ENCODE measurements at regions not wholly inside any gene's neighbourhood (a gene's known extent, or its start where the extent isn't known, plus 50 kb on each side); places are given as distances from the start of the nearest gene placed in this dataset.

GRCh38 chr9:16152276-16153101 is 599.6 kb downstream of the CCDC171 start:
- H3K9me3 Mint-ChIP-seq = no peaks in the 10 kb centered on the region
- CTCF ChIA-PET = no interaction called here

DNA sequence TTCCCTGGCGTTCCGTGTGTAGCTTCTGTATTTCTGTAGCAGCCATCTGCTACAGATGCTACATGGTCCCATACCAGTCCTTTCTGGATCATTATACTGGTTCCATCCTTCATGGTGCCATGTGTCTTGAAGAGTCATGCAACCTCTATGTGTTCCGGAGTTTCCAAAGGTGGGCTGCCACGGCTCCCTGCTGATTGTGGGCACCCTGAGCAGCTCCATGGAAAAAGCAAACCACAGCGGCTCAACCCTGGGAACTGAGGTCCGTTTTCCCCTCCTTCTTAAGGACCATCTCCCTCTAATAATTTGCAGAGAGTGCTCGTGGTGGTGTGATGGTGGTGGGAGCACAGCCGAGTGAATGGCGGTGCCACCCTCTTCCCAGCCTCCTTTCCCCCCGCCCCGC is 600.4 kb downstream of the CCDC171 start:
- TF ChIP-seq, protein P1, sequence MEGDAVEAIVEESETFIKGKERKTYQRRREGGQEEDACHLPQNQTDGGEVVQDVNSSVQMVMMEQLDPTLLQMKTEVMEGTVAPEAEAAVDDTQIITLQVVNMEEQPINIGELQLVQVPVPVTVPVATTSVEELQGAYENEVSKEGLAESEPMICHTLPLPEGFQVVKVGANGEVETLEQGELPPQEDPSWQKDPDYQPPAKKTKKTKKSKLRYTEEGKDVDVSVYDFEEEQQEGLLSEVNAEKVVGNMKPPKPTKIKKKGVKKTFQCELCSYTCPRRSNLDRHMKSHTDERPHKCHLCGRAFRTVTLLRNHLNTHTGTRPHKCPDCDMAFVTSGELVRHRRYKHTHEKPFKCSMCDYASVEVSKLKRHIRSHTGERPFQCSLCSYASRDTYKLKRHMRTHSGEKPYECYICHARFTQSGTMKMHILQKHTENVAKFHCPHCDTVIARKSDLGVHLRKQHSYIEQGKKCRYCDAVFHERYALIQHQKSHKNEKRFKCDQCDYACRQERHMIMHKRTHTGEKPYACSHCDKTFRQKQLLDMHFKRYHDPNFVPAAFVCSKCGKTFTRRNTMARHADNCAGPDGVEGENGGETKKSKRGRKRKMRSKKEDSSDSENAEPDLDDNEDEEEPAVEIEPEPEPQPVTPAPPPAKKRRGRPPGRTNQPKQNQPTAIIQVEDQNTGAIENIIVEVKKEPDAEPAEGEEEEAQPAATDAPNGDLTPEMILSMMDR (IDR thresholded peaks at IDR 0.05) = no peak
- H3K27ac ChIP-seq (ENCODE audit: low read depth in 1 of 2, low read length in 2 of 2) = no peak overlapping the region
- H3K36me3 Mint-ChIP-seq (ENCODE audit: low read depth) = no peaks in the 10 kb centered on the region
- H3K27me3 ChIP-seq (ENCODE audit: control insufficient read depth in 1 of 2, insufficient read depth in 2 of 2, low read length in 2 of 2) = peaks cover 0 to 4% of the 10 kb centered on the region in 2 experiments
- peaks cover 16% of the 10 kb centered on the region for H3K4me1 Mint-ChIP-seq (ENCODE audit: low read depth)
- CTCF ChIA-PET = no interaction called here
- H3K4me3 ChIP-seq (ENCODE audit: low read length) = no peak overlapping the region
- peaks cover 5% of the 10 kb centered on the region for H3K4me1 ChIP-seq (ENCODE audit: insufficient read depth, low read length)
- ATAC-seq (ENCODE audit: poor library complexity) = no peak
- peaks cover 7% of the 10 kb centered on the region for H3K27me3 Mint-ChIP-seq
- no peak overlapping the region for H3K27ac Mint-ChIP-seq
- intact Hi-C loops (cut with DNase I, micrococcal nuclease) = no loop called here
- no peaks in the 10 kb centered on the region for H3K36me3 ChIP-seq (ENCODE audit: insufficient read depth, low read length)
- H3K4me3 Mint-ChIP-seq = no peak overlapping the region
- H3K9me3 ChIP-seq (ENCODE audit: control insufficient read depth in 1 of 2, insufficient read depth in 1 of 2, low read length in 2 of 2) = peaks cover 0 to 10% of the 10 kb centered on the region in 2 experiments
- DNase-seq = no peak
- POLR2A ChIA-PET = no interaction called here
- H3K9me3 Mint-ChIP-seq = no peaks in the 10 kb centered on the region

More at GRCh38 chr9:16152276-16153101, 599.6 kb downstream of the CCDC171 start:
- Histone ChIP-seq H3K4me3 (ENCODE audit: low read length) (no peak overlapping the region), H3K27me3 (ENCODE audit: control insufficient read depth in 1 of 2, insufficient read depth in 2 of 2, low read length in 2 of 2) (peaks cover 0 to 4% of the 10 kb centered on the region in 2 experiments), H3K9me3 (ENCODE audit: control insufficient read depth in 1 of 2, insufficient read depth in 1 of 2, low read length in 2 of 2) (peaks cover 0 to 14% of the 10 kb centered on the region in 2 experiments), H3K36me3 (ENCODE audit: insufficient read depth, low read length) (no peaks in the 10 kb centered on the region), H3K4me1 (ENCODE audit: insufficient read depth, low read length) (peaks cover 5% of the 10 kb centered on the region), H3K27ac (ENCODE audit: low read depth in 1 of 2, low read length in 2 of 2) (no peak overlapping the region)
- no peaks in the 10 kb centered on the region for H3K36me3 Mint-ChIP-seq (ENCODE audit: low read depth)
- TF ChIP-seq, protein P1 (IDR thresholded peaks at IDR 0.05) = no peak
- H3K27ac Mint-ChIP-seq = no peak overlapping the region
- DNase-seq (no peak), ATAC-seq (ENCODE audit: poor library complexity) (no peak)
- POLR2A ChIA-PET = no interaction called here
- H3K27me3 Mint-ChIP-seq = peaks cover 7% of the 10 kb centered on the region
- H3K4me1 Mint-ChIP-seq (ENCODE audit: low read depth) = peaks cover 16% of the 10 kb centered on the region
- H3K4me3 Mint-ChIP-seq = no peak overlapping the region
- intact Hi-C loops (cut with DNase I, micrococcal nuclease) = no loop called here

- Histone ChIP-seq H3K36me3 (ENCODE audit: insufficient read depth, low read length) (no peaks in the 10 kb centered on the region), H3K4me3 (ENCODE audit: low read length) (no peak overlapping the region), H3K27ac (ENCODE audit: low read depth in 1 of 2, low read length in 2 of 2) (no peak overlapping the region), H3K27me3 (ENCODE audit: control insufficient read depth in 1 of 2, insufficient read depth in 2 of 2, low read length in 2 of 2) (peaks cover 0 to 4% of the 10 kb centered on the region in 2 experiments), H3K4me1 (ENCODE audit: insufficient read depth, low read length) (peaks cover 5% of the 10 kb centered on the region), H3K9me3 (ENCODE audit: control insufficient read depth in 1 of 2, insufficient read depth in 1 of 2, low read length in 2 of 2) (peaks cover 0 to 10% of the 10 kb centered on the region in 2 experiments)
- Mint-ChIP-seq H3K4me3 (no peak overlapping the region), H3K36me3 (ENCODE audit: low read depth) (no peaks in the 10 kb centered on the region), H3K9me3 (no peaks in the 10 kb centered on the region), H3K27ac (no peak overlapping the region), H3K27me3 (peaks cover 7% of the 10 kb centered on the region), H3K4me1 (ENCODE audit: low read depth) (peaks cover 16% of the 10 kb centered on the region)
- ChIA-PET POLR2A (no interaction called here), CTCF (no interaction called here)
- no peak for ATAC-seq (ENCODE audit: poor library complexity)
- no peak for DNase-seq
- intact Hi-C loops (cut with DNase I, micrococcal nuclease) = no loop called here
- TF ChIP-seq, protein P1 (IDR thresholded peaks at IDR 0.05) = no peak
These were observed 600.9 kb downstream of the CCDC171 start for GRCh38 chr9:16153741-16154140.

Data from CD4-positive, alpha-beta T cell (primary cell).